Osteoblast (primary cell): ENCODE measurements at regions not wholly inside any gene's neighbourhood (a gene's known extent, or its start where the extent isn't known, plus 50 kb on each side); places are given as distances from the start of the nearest gene placed in this dataset.

Experiments used
- DNase-seq: peaks from one replicate; pipeline ENCODE4 v3.0.0; 2011; ENCODE audit warnings: low spot score, mixed read lengths; ENCODE audit not compliant: insufficient read length; ENCODE audit errors: missing footprints
- H2AFZ ChIP-seq: 2 replicates; pipeline ENCODE4 v1.6.0; 2011; ENCODE audit warnings: mild to moderate bottlenecking, low read length
- H3K27ac ChIP-seq: 2 replicates; pipeline ENCODE4 v1.5.1; 2011; ENCODE audit warnings: mild to moderate bottlenecking, low read depth, low read length, moderate library complexity
- H3K27me3 ChIP-seq: 2 replicates; pipeline ENCODE4 v1.6.0; 2012; ENCODE audit warnings: mild to moderate bottlenecking, control low read depth, inconsistent platforms, low read length, moderate library complexity; ENCODE audit not compliant: insufficient read depth
- H3K36me3 ChIP-seq: 2 replicates; pipeline ENCODE4 v1.5.1; 2011; ENCODE audit warnings: mild to moderate bottlenecking, low read length, control low read depth, moderate library complexity; ENCODE audit not compliant: insufficient read depth
- H3K4me1 ChIP-seq: 2 replicates; pipeline ENCODE4 v1.5.1; 2011; ENCODE audit warnings: mild to moderate bottlenecking, low read length, control low read depth, moderate library complexity; ENCODE audit not compliant: insufficient read depth
- H3K4me2 ChIP-seq: 2 replicates; pipeline ENCODE4 v1.6.0; 2011; ENCODE audit warnings: mild to moderate bottlenecking, low read length; ENCODE audit not compliant: insufficient read depth
- H3K4me3 ChIP-seq: fragments of 200-600 bp; sonication (generic); 3 replicates; pipeline ENCODE4 v1.5.1; 2012; ENCODE audit warnings: mild to moderate bottlenecking, low read length, inconsistent platforms; ENCODE audit not compliant: insufficient read depth
- H3K79me2 ChIP-seq: 2 replicates; pipeline ENCODE4 v1.6.0; 2012; ENCODE audit warnings: mild to moderate bottlenecking, low read length, control low read depth, inconsistent platforms; ENCODE audit not compliant: insufficient read depth
- H3K9me3 ChIP-seq: 2 replicates; pipeline ENCODE4 v1.5.1; 2011; ENCODE audit warnings: low read depth, low read length, control low read depth
- H4K20me1 ChIP-seq: 2 replicates; pipeline ENCODE4 v1.6.0; 2012; ENCODE audit warnings: mild to moderate bottlenecking, low read length, control low read depth; ENCODE audit not compliant: insufficient read depth
- TF ChIP-seq, protein P1 (sequence below): IDR thresholded peaks from 2 replicates; pipeline ENCODE4 v1.5.1; 2011; ENCODE audit warnings: mild to moderate bottlenecking, low read depth, low read length, moderate library complexity; ENCODE audit errors: extremely low read depth

DNA sequence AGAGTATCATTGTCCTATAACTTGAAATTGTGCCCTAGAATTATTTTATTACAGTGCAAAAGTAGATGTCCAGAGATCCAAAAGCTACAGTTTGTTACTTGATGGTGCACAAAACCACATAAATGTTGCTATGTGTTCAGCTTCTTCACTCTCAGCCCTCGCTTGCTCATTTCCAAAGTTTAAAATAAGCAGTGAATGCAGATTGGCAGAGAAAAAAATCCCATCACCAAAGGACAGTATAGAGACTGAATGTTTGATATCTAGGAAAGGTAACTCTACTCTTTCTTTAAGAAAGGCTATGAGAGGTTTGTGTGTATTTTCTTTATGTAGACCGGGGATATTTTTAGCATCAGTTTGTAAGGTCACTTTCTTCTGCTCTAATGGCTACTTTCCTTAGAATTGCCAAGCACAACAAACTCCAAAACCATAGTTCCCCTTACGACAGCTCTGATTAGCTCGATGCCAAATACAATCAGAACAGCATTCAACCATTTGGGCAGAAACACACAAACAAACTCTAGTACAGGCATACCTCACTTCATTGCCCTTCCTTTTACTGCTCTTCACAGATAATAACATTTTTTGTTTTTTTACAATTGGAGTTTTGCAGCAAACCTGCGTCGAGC lies 164.1 kb upstream of the CCDC54 start:
- H2AFZ ChIP-seq: peak overlapping the region; percentile 49
- no peak for DNase-seq
- no peaks in the 10 kb centered on the region for H3K79me2 ChIP-seq
- TF ChIP-seq, protein P1, sequence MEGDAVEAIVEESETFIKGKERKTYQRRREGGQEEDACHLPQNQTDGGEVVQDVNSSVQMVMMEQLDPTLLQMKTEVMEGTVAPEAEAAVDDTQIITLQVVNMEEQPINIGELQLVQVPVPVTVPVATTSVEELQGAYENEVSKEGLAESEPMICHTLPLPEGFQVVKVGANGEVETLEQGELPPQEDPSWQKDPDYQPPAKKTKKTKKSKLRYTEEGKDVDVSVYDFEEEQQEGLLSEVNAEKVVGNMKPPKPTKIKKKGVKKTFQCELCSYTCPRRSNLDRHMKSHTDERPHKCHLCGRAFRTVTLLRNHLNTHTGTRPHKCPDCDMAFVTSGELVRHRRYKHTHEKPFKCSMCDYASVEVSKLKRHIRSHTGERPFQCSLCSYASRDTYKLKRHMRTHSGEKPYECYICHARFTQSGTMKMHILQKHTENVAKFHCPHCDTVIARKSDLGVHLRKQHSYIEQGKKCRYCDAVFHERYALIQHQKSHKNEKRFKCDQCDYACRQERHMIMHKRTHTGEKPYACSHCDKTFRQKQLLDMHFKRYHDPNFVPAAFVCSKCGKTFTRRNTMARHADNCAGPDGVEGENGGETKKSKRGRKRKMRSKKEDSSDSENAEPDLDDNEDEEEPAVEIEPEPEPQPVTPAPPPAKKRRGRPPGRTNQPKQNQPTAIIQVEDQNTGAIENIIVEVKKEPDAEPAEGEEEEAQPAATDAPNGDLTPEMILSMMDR: no peak
- no peak overlapping the region for H3K4me3 ChIP-seq
- H4K20me1 ChIP-seq: no peaks in the 10 kb centered on the region
- H3K27ac ChIP-seq: peak overlapping the region; percentile 10
- peak overlapping the region; percentile 19 for H3K4me2 ChIP-seq
- H3K36me3 ChIP-seq: no peaks in the 10 kb centered on the region
- no peaks in the 10 kb centered on the region for H3K27me3 ChIP-seq
- no peaks in the 10 kb centered on the region for H3K9me3 ChIP-seq
- peaks cover 55% of the 10 kb centered on the region for H3K4me1 ChIP-seq

DNA sequence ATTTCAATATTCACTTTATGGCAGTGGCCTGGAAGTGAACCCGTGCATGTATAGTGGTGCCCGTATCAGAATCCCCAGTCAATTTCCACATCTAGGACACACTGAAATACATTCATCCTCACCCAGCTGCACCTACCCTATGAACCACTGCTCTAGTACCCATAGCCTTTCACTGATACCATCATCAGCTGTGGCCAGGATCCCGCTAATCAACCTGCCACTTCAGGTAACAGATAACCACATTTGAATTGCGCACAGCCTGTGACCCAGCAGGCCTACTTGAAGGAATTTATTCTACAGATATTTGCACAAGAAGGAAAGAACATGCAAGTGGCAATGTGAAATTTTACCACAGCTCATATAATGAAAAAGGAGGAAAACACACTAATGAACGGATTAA lies 161.0 kb upstream of the CCDC54 start:
- Histone ChIP-seq H3K9me3 (no peaks in the 10 kb centered on the region), H3K79me2 (no peaks in the 10 kb centered on the region), H3K4me3 (no peak overlapping the region), H3K36me3 (no peaks in the 10 kb centered on the region), H3K4me2 (peak overlapping the region; percentile 44), H2AFZ (no peak overlapping the region), H3K4me1 (peaks cover 44% of the 10 kb centered on the region), H3K27ac (peak overlapping the region; percentile 99), H4K20me1 (no peaks in the 10 kb centered on the region), H3K27me3 (no peaks in the 10 kb centered on the region)
- no peak for DNase-seq
- TF ChIP-seq, protein P1: no peak

DNA sequence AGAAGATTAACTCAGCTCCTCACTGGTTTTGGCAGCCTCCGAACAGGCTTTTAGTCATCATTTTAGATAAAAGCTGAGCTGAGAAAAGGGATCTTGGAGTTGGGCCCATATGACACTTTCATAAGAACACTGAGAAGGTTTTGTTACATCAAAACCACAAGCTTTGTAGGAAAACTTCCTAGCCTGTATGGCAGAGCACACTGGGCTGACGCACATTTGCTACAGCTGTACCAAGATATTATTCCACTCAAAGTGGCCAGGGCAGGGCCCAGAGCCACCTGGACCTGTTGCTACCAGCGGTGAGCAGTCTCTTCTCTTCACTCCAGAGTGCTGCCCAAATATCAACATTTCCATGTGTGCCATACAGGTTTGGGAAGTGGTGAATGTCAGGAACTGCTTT lies 160.5 kb upstream of the CCDC54 start:
- peak; percentile 25 for DNase-seq
- Histone ChIP-seq H3K27me3 (no peaks in the 10 kb centered on the region), H2AFZ (no peak overlapping the region), H3K9me3 (no peaks in the 10 kb centered on the region), H3K4me3 (peak overlapping the region; percentile 48), H4K20me1 (no peaks in the 10 kb centered on the region), H3K4me2 (peak overlapping the region; percentile 87), H3K4me1 (peaks cover 47% of the 10 kb centered on the region), H3K27ac (peak overlapping the region; percentile 99), H3K36me3 (no peaks in the 10 kb centered on the region), H3K79me2 (no peaks in the 10 kb centered on the region)
- TF ChIP-seq, protein P1: no peak

DNA sequence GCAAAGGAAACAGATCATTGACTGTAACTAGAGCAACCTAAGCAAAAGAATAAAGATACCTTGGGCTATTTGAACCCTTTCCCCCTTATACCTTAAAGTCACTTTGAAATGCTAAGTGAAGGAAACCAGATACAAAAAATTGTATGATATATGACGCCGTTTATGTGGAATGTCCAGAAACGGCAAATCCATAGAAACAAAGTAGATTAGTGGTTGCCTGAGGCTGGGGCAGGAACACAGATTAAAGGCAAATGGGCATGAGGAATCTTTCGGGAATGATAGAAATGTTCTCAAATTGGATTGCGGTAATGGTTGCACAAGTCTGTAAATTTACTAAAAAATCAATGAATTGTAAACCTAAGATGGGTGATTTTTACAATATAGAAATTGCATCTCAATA lies 160.1 kb upstream of the CCDC54 start:
- Histone ChIP-seq H4K20me1 (no peaks in the 10 kb centered on the region), H3K27me3 (no peaks in the 10 kb centered on the region), H3K79me2 (no peaks in the 10 kb centered on the region), H3K4me3 (peak overlapping the region; percentile 48), H3K4me2 (peak overlapping the region; percentile 87), H3K27ac (peak overlapping the region; percentile 99), H3K9me3 (no peaks in the 10 kb centered on the region), H3K4me1 (peaks cover 52% of the 10 kb centered on the region), H2AFZ (no peak overlapping the region), H3K36me3 (no peaks in the 10 kb centered on the region)
- TF ChIP-seq, protein P1: no peak
- peak; percentile 51 for DNase-seq
